Subcutaneous abdominal adipose tissue (tissue), 5 donors: ENCODE measurements at regions not wholly inside any gene's neighbourhood (a gene's known extent, or its start where the extent isn't known, plus 50 kb on each side); places are given as distances from the start of the nearest gene placed in this dataset.
"Not testable (repeated sequence)": the region's sequence is repeated elsewhere in the genome, so short reads cannot be mapped to it uniquely, and the experiment has no call there.

ENCODE experiments used
- H3K27ac ChIP-seq: one replicate; pipeline ENCODE4 v1.7.0; 2013; ENCODE audit warnings: low read depth, mild to moderate bottlenecking, inconsistent platforms, low read length, moderate library complexity
- H3K27me3 ChIP-seq, 5 donors: one replicate each; pipeline ENCODE4 v1.7.0; 2013; ENCODE audit warnings: low read length in 5 of 5, inconsistent platforms in 1 of 5; ENCODE audit not compliant: control insufficient read depth in 5 of 5, insufficient read depth in 4 of 5
- H3K36me3 ChIP-seq, 5 donors: one replicate each; pipeline ENCODE4 v1.7.0; 2013; ENCODE audit warnings: low read length in 5 of 5; ENCODE audit not compliant: control insufficient read depth in 5 of 5, insufficient read depth in 5 of 5
- H3K4me1 ChIP-seq, 5 donors: one replicate each; pipeline ENCODE4 v1.7.0; 2013; ENCODE audit warnings: low read length in 5 of 5, mild to moderate bottlenecking in 3 of 5, moderate library complexity in 1 of 5; ENCODE audit not compliant: control insufficient read depth in 5 of 5, insufficient read depth in 5 of 5
- H3K4me3 ChIP-seq, 5 donors: one replicate each; pipeline ENCODE4 v1.7.0; 2013; ENCODE audit warnings: low read length in 5 of 5, low read depth in 1 of 5
- H3K9ac ChIP-seq, 5 donors: one replicate each; pipeline ENCODE4 v1.7.0; 2013; ENCODE audit warnings: low read length in 5 of 5, mild to moderate bottlenecking in 4 of 5, moderate library complexity in 3 of 5
- H3K9me3 ChIP-seq, 5 donors: one replicate each; pipeline ENCODE4 v1.7.0; 2013; ENCODE audit warnings: low read length in 5 of 5; ENCODE audit not compliant: control insufficient read depth in 5 of 5
- donor health status: healthy.
- donor health status: healthy.
- donor health status: healthy.
- donor health status: healthy.
- donor health status: healthy.

GRCh38 chr5:18674212-18674611 lies 1040.0 kb downstream of the TAF11L14 start:
- not testable (repeated sequence) for H3K4me3 ChIP-seq, H3K36me3 ChIP-seq, H3K27me3 ChIP-seq, H3K4me1 ChIP-seq, H3K9ac ChIP-seq, H3K27ac ChIP-seq, H3K9me3 ChIP-seq

DNA sequence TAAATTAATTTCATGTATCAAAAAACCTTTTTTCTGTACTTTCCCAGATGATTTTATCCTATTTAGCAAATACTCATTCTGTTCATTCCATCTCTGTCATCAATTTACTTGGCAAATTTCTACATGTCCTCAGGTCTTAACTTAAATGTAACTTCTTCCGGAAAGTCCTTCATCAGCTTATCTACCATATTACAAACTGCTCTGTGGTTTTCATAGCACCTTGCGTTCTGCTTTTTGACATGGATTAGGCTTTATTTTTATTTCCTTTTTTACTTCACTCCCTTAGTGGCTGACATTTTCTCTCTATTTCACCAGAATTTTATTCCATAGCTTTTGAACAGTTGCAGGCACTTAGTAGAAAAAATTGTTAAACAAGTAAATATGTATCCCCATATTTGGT lies 1040.8 kb downstream of the TAF11L14 start:
- Histone ChIP-seq H3K4me3 (no peak overlapping the region), H3K36me3 (no peaks in the 10 kb centered on the region), H3K9ac (no peak overlapping the region), H3K27me3 (no peaks in the 10 kb centered on the region), H3K4me1 (no peaks in the 10 kb centered on the region), H3K9me3 (no peaks in the 10 kb centered on the region), H3K27ac (no peak overlapping the region)

DNA sequence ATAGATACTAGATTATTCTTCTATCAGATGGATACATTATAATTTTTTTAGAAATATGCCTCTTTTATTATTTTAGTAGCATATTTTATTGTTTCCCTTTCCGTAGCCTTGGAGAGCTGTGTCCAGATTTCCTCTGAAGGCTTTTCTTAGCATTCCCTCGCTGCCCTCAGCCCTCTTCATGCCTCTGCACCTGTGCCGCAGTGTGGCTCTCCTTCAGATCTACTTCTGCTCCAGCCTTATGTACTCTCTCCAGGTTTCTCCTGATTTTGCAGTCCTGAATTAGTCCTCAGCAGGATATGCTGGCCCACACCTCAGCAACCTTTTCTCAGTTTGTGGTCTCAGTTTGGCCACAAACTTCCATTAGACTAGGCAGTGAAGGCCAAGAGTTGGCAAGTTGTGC lies 1052.0 kb downstream of the TAF11L14 start:
- Histone ChIP-seq H3K4me1 (no peaks in the 10 kb centered on the region), H3K9me3 (no peaks in the 10 kb centered on the region)

GRCh38 chr5:18687429-18687828 lies 1053.2 kb downstream of the TAF11L14 start:
- Histone ChIP-seq H3K27me3 (no peaks in the 10 kb centered on the region), H3K9me3 (no peaks in the 10 kb centered on the region), H3K9ac (no peak overlapping the region), H3K27ac (no peak overlapping the region), H3K4me3 (no peak overlapping the region), H3K36me3 (no peaks in the 10 kb centered on the region), H3K4me1 (no peaks in the 10 kb centered on the region)

More for the DNA sequence above, 1052.0 kb downstream of the TAF11L14 start:
- Histone ChIP-seq H3K27me3 (no peaks in the 10 kb centered on the region), H3K36me3 (no peaks in the 10 kb centered on the region), H3K4me3 (no peak overlapping the region), H3K27ac (no peak overlapping the region), H3K9ac (no peak overlapping the region)

DNA sequence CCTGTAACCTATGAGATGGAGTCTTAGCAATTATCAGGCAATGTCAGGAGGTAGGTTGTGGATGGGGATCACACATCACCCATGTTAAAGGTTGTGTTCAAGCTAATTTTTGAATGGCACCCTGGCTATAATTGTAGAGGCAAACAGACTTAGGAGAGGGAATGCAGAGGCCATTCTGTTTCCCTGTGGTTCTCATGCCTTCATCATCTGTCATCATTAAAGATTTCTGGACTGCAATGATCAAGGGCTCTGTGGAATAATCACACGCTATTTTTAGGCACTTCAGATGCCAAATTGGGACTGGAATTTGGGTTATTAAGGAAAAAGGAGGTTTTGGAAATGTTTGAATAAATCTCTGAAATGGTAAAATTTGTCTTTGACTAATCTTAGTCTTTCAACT lies 1065.4 kb downstream of the TAF11L14 start:
- Histone ChIP-seq H3K27ac (no peak overlapping the region), H3K36me3 (no peaks in the 10 kb centered on the region), H3K9me3 (no peaks in the 10 kb centered on the region), H3K4me1 (peaks cover 3 to 6% (median 4%) of the 10 kb centered on the region in 5 donors), H3K9ac (no peak overlapping the region), H3K27me3 (no peaks in the 10 kb centered on the region), H3K4me3 (no peak overlapping the region)

DNA sequence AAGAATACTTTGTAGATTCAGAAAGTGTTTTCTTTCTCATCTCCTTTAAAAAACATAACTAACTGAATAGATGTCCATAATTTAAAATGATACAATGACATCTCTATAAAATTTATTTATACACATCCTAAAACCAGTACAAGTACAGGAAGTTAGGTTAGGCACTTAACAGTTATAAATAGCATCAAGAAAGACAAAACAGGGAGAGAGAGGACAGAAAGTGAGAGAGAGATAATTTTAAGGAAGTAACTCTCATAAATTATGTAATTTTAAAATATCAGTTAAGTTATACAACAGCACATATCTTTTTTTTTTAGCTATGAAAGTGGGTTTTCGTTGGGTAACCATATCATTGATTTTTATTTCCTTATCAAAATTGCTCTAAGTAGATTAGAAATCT lies 1068.6 kb downstream of the TAF11L14 start:
- no peaks in the 10 kb centered on the region for H3K27me3 ChIP-seq
- H3K9ac ChIP-seq = no peak overlapping the region
- H3K36me3 ChIP-seq = no peaks in the 10 kb centered on the region
- no peak overlapping the region for H3K4me3 ChIP-seq
- H3K27ac ChIP-seq = no peak overlapping the region
- peaks cover 2 to 6% (median 4%) of the 10 kb centered on the region in 5 donors for H3K4me1 ChIP-seq
- H3K9me3 ChIP-seq = no peaks in the 10 kb centered on the region

GRCh38 chr5:18712936-18713485 lies 1078.8 kb downstream of the TAF11L14 start:
- Histone ChIP-seq H3K36me3 (no peaks in the 10 kb centered on the region), H3K9me3 (no peaks in the 10 kb centered on the region), H3K27me3 (no peaks in the 10 kb centered on the region), H3K4me1 (no peaks in the 10 kb centered on the region), H3K27ac (no peak overlapping the region), H3K9ac (no peak overlapping the region), H3K4me3 (no peak overlapping the region)

GRCh38 chr5:18720002-18720401 lies 1085.7 kb downstream of the TAF11L14 start:
- no peaks in the 10 kb centered on the region for H3K9me3 ChIP-seq

GRCh38 chr5:18732556-18733479 lies 1098.6 kb downstream of the TAF11L14 start:
- no peaks in the 10 kb centered on the region for H3K4me1 ChIP-seq
- H3K27ac ChIP-seq = no peak overlapping the region
- H3K4me3 ChIP-seq = no peak overlapping the region
- no peak overlapping the region for H3K9ac ChIP-seq
- H3K27me3 ChIP-seq = no peaks in the 10 kb centered on the region
- H3K9me3 ChIP-seq = no peaks in the 10 kb centered on the region
- H3K36me3 ChIP-seq = no peaks in the 10 kb centered on the region

More at GRCh38 chr5:18720002-18720401, 1085.7 kb downstream of the TAF11L14 start:
- H3K4me1 ChIP-seq = no peaks in the 10 kb centered on the region
- H3K27me3 ChIP-seq = no peaks in the 10 kb centered on the region
- no peak overlapping the region for H3K9ac ChIP-seq
- no peak overlapping the region for H3K27ac ChIP-seq
- no peak overlapping the region for H3K4me3 ChIP-seq
- H3K36me3 ChIP-seq = no peaks in the 10 kb centered on the region

DNA sequence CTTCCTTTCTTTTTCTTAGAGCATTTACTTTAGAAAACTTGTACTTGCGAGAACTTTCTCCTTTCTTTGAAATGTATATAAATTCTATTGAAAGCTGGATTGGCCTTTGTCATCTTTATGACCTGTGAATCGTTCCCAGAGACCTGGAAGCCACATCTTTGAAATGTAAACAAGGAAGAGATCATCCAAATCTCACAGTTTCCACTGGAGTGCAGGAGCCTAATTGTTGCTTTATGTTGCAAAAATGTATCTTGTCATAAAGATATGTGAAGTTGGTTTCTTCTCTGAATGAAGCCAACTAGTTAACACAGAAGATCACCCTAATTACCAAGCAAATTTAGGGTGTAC lies 1101.8 kb downstream of the TAF11L14 start:
- Histone ChIP-seq H3K36me3 (no peaks in the 10 kb centered on the region), H3K9me3 (no peaks in the 10 kb centered on the region), H3K9ac (no peak overlapping the region), H3K27me3 (no peaks in the 10 kb centered on the region), H3K27ac (no peak overlapping the region), H3K4me1 (no peaks in the 10 kb centered on the region), H3K4me3 (no peak overlapping the region)
